ENCODE measurements at regions not wholly inside any gene's neighbourhood (a gene's known extent, or its start where the extent isn't known, plus 50 kb on each side); places are given as distances from the start of the nearest gene placed in this dataset.

DNA sequence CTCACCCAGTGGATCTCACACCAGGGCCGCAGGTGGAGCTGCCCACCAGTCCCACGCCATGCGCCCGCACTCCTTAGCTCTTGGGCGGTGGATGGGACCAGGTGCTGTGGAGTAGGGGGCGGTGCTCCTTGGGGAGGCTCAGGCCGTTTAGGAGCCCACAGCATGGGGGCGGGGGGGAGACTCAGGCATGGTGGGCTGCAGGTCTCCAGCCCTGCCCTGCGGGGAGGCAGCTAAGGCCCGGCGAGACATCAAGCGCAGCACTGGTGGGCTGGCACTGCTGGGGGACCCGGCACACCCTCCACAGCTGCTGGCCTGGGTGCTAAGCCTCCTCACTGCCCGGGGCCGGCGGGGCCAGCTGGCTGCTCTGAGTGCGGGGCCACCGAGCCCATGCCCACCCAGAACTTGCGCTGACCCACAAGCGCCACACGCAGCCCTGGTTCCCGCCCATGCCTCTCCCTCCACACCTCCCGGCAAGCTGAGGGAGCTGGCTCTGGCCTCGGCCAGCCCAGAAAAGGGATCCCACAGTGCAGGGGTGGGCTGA, 312.9 kb upstream of the GIMD1 start:
- TF ChIP-seq, protein P1, sequence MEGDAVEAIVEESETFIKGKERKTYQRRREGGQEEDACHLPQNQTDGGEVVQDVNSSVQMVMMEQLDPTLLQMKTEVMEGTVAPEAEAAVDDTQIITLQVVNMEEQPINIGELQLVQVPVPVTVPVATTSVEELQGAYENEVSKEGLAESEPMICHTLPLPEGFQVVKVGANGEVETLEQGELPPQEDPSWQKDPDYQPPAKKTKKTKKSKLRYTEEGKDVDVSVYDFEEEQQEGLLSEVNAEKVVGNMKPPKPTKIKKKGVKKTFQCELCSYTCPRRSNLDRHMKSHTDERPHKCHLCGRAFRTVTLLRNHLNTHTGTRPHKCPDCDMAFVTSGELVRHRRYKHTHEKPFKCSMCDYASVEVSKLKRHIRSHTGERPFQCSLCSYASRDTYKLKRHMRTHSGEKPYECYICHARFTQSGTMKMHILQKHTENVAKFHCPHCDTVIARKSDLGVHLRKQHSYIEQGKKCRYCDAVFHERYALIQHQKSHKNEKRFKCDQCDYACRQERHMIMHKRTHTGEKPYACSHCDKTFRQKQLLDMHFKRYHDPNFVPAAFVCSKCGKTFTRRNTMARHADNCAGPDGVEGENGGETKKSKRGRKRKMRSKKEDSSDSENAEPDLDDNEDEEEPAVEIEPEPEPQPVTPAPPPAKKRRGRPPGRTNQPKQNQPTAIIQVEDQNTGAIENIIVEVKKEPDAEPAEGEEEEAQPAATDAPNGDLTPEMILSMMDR (IDR thresholded peaks at IDR 0.05; ENCODE audit: extremely low read depth, missing control alignments): no peak
- DNase-seq (ENCODE audit: low spot score): no peak

DNA sequence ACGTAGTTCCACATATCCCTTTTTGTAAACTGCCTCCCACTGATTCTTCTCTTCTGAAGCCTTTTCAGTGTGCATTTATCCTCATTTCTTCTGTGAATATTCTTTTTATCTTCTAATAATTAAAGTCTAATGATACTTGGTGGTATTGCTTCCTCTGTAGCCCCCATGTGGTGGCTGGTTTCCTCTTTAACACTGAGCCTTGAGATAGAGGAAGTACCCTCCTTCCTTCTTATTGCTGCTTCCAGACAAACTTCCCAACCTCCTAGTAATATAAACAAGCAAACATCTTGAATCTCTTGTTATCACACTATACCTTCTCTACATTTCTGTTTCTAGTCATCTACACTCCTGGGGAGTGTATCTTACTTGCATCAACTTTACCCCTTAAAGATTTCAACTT, 310.5 kb upstream of the GIMD1 start:
- no peak for DNase-seq (ENCODE audit: low spot score)
- TF ChIP-seq, protein P1 (IDR thresholded peaks at IDR 0.05; ENCODE audit: extremely low read depth, missing control alignments): no peak

DNA sequence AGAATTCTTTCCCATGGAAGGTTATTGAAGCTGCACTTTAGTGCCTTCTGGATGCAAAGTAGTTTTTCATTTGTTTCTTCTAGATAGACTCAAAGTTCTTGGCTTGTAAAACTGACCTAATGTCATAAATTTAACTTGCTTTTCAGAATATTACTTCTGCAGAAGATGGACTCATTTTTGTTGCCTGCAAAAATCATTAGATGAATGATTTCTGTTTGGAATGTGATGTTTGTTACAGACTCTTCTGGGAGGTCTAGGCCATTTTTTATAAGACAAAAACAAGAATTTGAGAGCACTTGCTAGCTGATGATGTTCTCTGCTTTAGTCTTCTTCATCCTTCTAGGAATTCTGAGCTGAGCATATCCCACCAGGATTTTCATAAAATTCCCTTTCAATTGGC, 308.6 kb upstream of the GIMD1 start:
- TF ChIP-seq, protein P1 (IDR thresholded peaks at IDR 0.05; ENCODE audit: extremely low read depth, missing control alignments): no peak
- no peak for DNase-seq (ENCODE audit: low spot score)

DNA sequence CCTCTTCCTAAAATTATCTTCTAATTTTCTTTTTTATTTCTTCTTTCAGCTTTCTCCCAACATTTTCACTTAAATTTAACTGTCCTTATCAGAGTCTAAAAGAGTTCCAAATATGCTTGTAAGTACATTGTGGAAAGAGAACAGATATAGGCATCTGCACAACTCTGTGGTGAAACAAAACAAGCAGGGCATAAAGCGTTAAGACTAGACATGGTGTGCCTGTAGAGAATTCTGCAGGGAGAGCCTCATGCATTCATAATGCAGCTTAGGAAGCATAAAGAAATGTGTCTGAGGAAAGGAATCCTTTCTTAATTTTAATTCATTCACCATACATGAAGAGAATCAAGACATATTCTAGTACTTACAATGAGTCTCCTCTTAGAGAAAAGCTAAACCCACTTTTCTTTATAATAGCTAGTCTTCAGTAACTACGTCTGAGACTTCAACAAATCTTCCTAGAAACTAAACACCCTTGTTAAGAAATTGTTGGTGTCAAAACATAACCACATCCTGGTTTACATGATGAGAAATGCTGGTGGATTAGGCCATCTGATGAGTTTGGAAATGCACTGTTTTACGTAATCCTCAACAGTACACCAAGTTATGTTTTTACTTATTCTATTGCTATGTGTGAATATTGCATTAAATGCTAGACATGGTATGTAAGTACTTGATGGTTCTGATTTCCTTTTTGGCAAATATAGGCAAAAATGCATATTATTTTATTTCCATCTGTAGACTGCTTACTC, 307.8 kb upstream of the GIMD1 start:
- TF ChIP-seq, protein P1 (IDR thresholded peaks at IDR 0.05; ENCODE audit: extremely low read depth, missing control alignments): no peak
- no peak for DNase-seq (ENCODE audit: low spot score)

DNA sequence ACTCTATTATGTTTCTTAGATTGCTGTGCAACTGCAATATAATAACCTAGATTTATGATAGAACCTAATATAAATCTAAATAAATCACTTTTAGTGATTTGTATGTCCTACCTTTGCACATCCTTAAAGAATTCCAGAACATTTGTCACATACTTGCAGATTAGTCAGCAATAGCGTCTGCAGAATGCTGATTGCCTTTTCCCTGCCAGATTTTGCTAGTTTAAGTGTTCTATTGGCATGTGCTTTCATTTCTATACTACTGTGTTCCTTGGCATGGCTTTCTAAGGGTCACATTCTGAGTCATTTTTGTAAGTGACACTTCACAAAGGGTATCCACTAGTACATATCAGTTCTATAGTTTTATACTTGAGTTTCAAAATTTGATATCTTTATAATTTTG, 303.1 kb upstream of the GIMD1 start:
- DNase-seq (ENCODE audit: low spot score): no peak
- TF ChIP-seq, protein P1 (IDR thresholded peaks at IDR 0.05; ENCODE audit: extremely low read depth, missing control alignments): no peak

DNA sequence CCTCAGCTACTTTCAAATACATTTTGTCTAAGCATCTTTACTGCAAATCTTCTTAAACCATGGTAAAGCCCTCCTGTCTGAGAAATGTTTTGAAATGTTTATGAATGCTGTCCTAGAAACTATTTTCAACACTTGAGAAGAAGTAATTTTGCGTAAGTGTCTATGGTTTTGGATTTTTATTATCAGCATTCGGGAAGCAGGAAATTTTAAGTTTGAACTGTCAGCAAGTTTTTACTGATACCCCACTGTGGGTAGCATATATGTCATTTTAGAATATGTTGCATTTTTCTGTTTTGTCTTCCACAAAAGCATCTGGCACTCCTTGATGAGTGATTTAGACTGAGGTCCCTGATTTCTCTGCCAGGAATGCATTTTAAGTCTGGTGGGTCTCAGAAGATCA, 302.4 kb upstream of the GIMD1 start:
- TF ChIP-seq, protein P1 (IDR thresholded peaks at IDR 0.05; ENCODE audit: extremely low read depth, missing control alignments): no peak
- DNase-seq (ENCODE audit: low spot score): no peak

DNA sequence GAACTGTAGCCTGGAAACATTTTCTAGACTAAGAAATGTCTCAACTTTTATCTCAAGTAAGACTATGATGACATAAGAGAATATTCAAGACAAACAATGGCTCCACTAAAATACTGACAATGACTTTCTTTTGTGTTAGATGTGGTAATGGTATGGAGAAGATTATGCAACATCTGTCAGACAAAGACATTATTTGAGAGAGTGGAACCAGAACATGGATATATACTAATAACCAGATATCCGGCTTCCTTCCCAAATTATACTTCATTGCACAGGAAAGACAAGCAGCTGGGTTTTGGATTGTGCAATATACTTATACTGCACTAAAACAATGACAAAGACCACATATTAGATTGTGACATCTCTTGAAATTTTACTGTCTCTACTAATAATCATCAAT, 290.8 kb upstream of the GIMD1 start:
- DNase-seq (ENCODE audit: low spot score): no peak
- TF ChIP-seq, protein P1 (IDR thresholded peaks at IDR 0.05; ENCODE audit: extremely low read depth, missing control alignments): no peak

Data from GM20000 (cell line).